Breast epithelium (tissue), 4 donors: ENCODE measurements at regions not wholly inside any gene's neighbourhood (a gene's known extent, or its start where the extent isn't known, plus 50 kb on each side); places are given as distances from the start of the nearest gene placed in this dataset.

Experiments used
- DNase-seq, 2 donors: peaks; one replicate each; pipeline ENCODE4 v3.0.0-alpha.2; 2019; ENCODE audit warnings: low spot score in 2 of 2
- H3K27ac ChIP-seq, 2 donors: fragments of 200-600 bp; sonication (generic) in 1 of 2; one replicate each; pipeline ENCODE4 v1.5.1; 2016 to 2019; ENCODE audit warnings: mild to moderate bottlenecking in 1 of 2
- H3K27me3 ChIP-seq, 2 donors: fragments of 200-600 bp; sonication (generic) in 1 of 2; one replicate each; pipeline versions ENCODE4 v1.5.1 to v1.6.0; 2017 to 2019; ENCODE audit warnings: control low read depth in 1 of 2, mild to moderate bottlenecking in 1 of 2
- H3K36me3 ChIP-seq: fragments of 200-600 bp; one replicate; pipeline ENCODE4 v1.5.1; 2019
- H3K4me1 ChIP-seq, 2 donors: fragments of 200-600 bp; sonication (generic); one replicate each; pipeline ENCODE4 v1.5.1; 2016 to 2019; ENCODE audit warnings: control low read depth in 1 of 2
- H3K4me3 ChIP-seq, 3 donors: fragments of 200-600 bp; sonication (generic); 1 replicate in 2 of 3; 2 replicates in 1 of 3; pipeline ENCODE4 v1.5.1; 2016 to 2019; ENCODE audit warnings: mild to moderate bottlenecking in 3 of 3, moderate library complexity in 2 of 3
- H3K9me3 ChIP-seq, 2 donors: fragments of 200-600 bp; sonication (generic) in 1 of 2; one replicate each; pipeline ENCODE4 v1.5.1; 2016 to 2019; ENCODE audit warnings: control low read depth in 1 of 2
- CTCF ChIP-seq, 3 donors: fragments of 450-650 bp; IDR thresholded peaks; one replicate each; pipeline ENCODE4 v1.5.1; 2016 to 2017; ENCODE audit warnings: antibody characterized with exemption in 3 of 3, mild to moderate bottlenecking in 3 of 3, moderate library complexity in 3 of 3
- POLR2A ChIP-seq: fragments of 450-650 bp; IDR thresholded peaks from one replicate; pipeline ENCODE4 v1.6.1; 2016; ENCODE audit warnings: antibody characterized with exemption, mild to moderate bottlenecking, moderate library complexity
- POLR2AphosphoS5 ChIP-seq, 3 donors: sonication (generic); formaldehyde crosslinking; IDR thresholded peaks; one replicate each; pipeline ENCODE4 v1.6.1; 2017; ENCODE audit warnings: antibody characterized with exemption in 3 of 3
- intact Hi-C: fragments of 100-400 bp; cut with DNase I; formaldehyde crosslinking; loops from one replicate; pipeline ENCODE4 v1.15.1; 2023; ENCODE audit warnings: low total_unique reads

GRCh38 chr18:46369323-46369722, 265.1 kb downstream of the HAUS1 start:
- Histone ChIP-seq H3K4me1 (no peaks in the 10 kb centered on the region), H3K27me3 (no peaks in the 10 kb centered on the region), H3K27ac (no peak overlapping the region), H3K4me3 (no peak overlapping the region), H3K36me3 (no peaks in the 10 kb centered on the region), H3K9me3 (no peaks in the 10 kb centered on the region)
- intact Hi-C loops = no loop called here
- TF ChIP-seq POLR2AphosphoS5 (IDR thresholded peaks at IDR 0.05) (no peak), POLR2A (no peak), CTCF (IDR thresholded peaks at IDR 0.05) (no peak)
- DNase-seq = no peak

DNA sequence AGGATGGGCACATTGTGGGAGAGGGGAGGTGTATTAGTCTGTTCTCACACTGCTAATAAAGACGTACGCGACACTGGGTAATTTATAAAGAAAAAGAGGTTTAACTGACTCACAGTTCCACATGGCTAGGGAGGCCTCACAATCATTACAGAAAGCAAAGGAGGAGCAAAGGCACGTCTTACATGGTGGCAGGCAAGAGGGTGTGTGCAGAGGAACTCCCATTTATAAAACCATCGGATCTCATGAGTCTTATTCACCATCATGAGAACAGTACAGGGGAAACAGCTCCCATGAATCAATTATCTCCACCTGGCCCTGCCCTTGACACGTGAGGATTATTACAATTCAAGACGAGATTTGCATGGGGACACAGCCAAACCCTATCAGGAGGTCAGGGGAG, 266.7 kb downstream of the HAUS1 start:
- no peak for TF ChIP-seq CTCF (IDR thresholded peaks at IDR 0.05)
- no peak for TF ChIP-seq POLR2A
- no peak for TF ChIP-seq POLR2AphosphoS5 (IDR thresholded peaks at IDR 0.05)
- Histone ChIP-seq H3K27ac (no peak overlapping the region), H3K4me1 (no peaks in the 10 kb centered on the region), H3K9me3 (no peaks in the 10 kb centered on the region), H3K27me3 (no peaks in the 10 kb centered on the region), H3K36me3 (no peaks in the 10 kb centered on the region), H3K4me3 (no peak overlapping the region)
- intact Hi-C loops = no loop called here
- no peak for DNase-seq

DNA sequence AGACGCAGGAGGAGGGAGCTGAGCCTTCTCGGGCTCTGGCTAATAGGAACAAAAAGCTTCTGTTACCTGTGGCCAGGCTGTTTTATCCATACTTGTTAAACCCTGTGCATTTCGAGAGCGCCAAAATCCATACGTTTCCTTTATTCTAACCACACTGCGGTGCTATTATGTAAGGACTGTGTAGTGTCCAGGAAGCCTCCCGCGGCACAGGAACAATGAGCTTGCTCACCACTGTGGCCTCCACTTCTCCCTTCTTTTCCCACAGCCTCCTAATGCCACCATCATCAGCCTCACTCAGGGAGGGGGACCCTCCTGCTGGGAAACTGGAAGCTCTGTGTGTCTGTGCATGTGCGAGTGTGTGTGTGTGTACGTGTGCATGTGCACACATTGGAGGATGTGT, 268.5 kb downstream of the HAUS1 start:
- no peaks in the 10 kb centered on the region for H3K4me1 ChIP-seq
- H3K9me3 ChIP-seq = no peaks in the 10 kb centered on the region
- no peak overlapping the region for H3K27ac ChIP-seq
- H3K4me3 ChIP-seq = no peak overlapping the region
- TF ChIP-seq POLR2AphosphoS5 (IDR thresholded peaks at IDR 0.05) = no peak
- no peak for TF ChIP-seq POLR2A
- no peak for TF ChIP-seq CTCF (IDR thresholded peaks at IDR 0.05)
- H3K36me3 ChIP-seq = no peaks in the 10 kb centered on the region
- intact Hi-C loops = no loop called here
- DNase-seq = no peak
- H3K27me3 ChIP-seq = no peaks in the 10 kb centered on the region

DNA sequence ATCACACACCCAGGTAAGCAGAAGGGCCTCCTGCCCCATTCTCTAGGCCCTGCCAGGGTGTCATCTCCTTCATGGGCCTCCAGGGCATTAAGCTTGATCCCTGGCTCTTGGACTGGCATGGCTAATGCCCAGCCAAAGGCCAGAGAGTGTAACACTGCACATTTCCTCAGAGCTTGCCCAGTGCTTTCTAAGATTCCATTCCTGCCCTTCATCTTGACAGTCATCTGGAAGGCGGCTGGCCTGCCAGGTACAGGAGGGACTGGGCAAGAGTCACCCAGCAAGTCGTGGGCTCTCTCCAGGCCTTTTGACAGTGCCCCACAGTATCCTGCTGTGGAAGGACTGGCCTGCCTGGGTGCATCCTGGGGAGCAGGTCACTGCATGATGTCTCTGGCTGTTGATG, 268.9 kb downstream of the HAUS1 start:
- no peak for DNase-seq

DNA sequence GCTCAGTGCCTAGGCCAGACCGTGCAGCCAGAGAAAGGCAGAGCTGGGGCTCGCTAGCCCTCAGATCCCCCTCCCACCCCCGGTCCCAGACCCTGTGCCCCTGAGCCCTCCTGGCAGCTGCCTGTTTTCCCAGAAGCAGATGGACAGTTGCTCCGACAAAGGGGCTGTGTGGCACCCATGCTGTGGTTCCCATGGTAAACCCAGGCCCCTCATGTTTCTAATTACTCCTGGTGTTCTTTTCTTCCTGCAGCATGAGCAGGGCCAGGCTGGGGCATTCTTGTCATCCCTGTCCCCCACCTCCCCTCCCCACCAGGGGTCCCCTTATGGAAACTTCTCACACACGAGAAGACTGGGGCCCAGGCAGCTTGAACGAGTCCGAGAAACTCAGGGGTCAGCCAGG, 269.6 kb downstream of the HAUS1 start:
- intact Hi-C loops = no loop called here

More for the DNA sequence above, 268.9 kb downstream of the HAUS1 start:
- Histone ChIP-seq H3K4me1 (no peaks in the 10 kb centered on the region), H3K4me3 (no peak overlapping the region), H3K36me3 (no peaks in the 10 kb centered on the region), H3K27ac (no peak overlapping the region), H3K27me3 (no peaks in the 10 kb centered on the region), H3K9me3 (no peaks in the 10 kb centered on the region)
- intact Hi-C loops = no loop called here
- TF ChIP-seq POLR2AphosphoS5 (IDR thresholded peaks at IDR 0.05) (no peak), CTCF (IDR thresholded peaks at IDR 0.05) (no peak), POLR2A (no peak)

More for the DNA sequence above, 269.6 kb downstream of the HAUS1 start:
- no peak for DNase-seq
- Histone ChIP-seq H3K27ac (no peak overlapping the region), H3K36me3 (no peaks in the 10 kb centered on the region), H3K27me3 (no peaks in the 10 kb centered on the region), H3K9me3 (no peaks in the 10 kb centered on the region), H3K4me3 (no peak overlapping the region), H3K4me1 (no peaks in the 10 kb centered on the region)
- TF ChIP-seq POLR2AphosphoS5 (IDR thresholded peaks at IDR 0.05) = no peak
- no peak for TF ChIP-seq POLR2A
- no peak for TF ChIP-seq CTCF (IDR thresholded peaks at IDR 0.05)
